Trophoblast cell (in vitro differentiated cells and primary cell): ENCODE measurements at regions not wholly inside any gene's neighbourhood (a gene's known extent, or its start where the extent isn't known, plus 50 kb on each side); places are given as distances from the start of the nearest gene placed in this dataset.

Experiments
- DNase-seq, 2 donors: peaks; one replicate each; pipeline ENCODE4 v3.0.0-alpha.2; 2016
- H2AFZ ChIP-seq: 2 replicates; pipeline ENCODE4 v1.6.1; 2013; ENCODE audit warnings: low read length, moderate library complexity, mild to moderate bottlenecking; ENCODE audit not compliant: insufficient read depth, poor library complexity
- H2AK5ac ChIP-seq: 2 replicates; pipeline ENCODE4 v1.6.1; 2013; ENCODE audit warnings: mild to moderate bottlenecking, low read length
- H2BK120ac ChIP-seq: 2 replicates; pipeline ENCODE4 v1.6.1; 2013; ENCODE audit warnings: low read length, mild to moderate bottlenecking, moderate library complexity; ENCODE audit not compliant: insufficient read depth, poor library complexity
- H2BK12ac ChIP-seq: 2 replicates; pipeline ENCODE4 v1.6.1; 2013; ENCODE audit warnings: mild to moderate bottlenecking, low read length, moderate library complexity
- H2BK5ac ChIP-seq: 2 replicates; pipeline ENCODE4 v1.6.1; 2013; ENCODE audit warnings: low read length, low read depth, moderate library complexity, mild to moderate bottlenecking; ENCODE audit not compliant: poor library complexity
- H3K14ac ChIP-seq: 2 replicates; pipeline ENCODE4 v1.6.1; 2013; ENCODE audit warnings: mild to moderate bottlenecking, low read length
- H3K18ac ChIP-seq: 2 replicates; pipeline ENCODE4 v1.6.1; 2013; ENCODE audit warnings: mild to moderate bottlenecking, low read length
- H3K23ac ChIP-seq: 2 replicates; pipeline ENCODE4 v1.6.1; 2013; ENCODE audit warnings: low read length
- H3K27ac ChIP-seq: 2 replicates; pipeline ENCODE4 v1.5.1; 2013; ENCODE audit warnings: low read depth, mild to moderate bottlenecking, inconsistent platforms, low read length, moderate library complexity
- H3K27me3 ChIP-seq: 2 replicates; pipeline ENCODE4 v1.6.1; 2013; ENCODE audit warnings: inconsistent platforms, mild to moderate bottlenecking, low read length, moderate library complexity; ENCODE audit not compliant: insufficient read depth
- H3K36me3 ChIP-seq, 2 experiments: 1 replicate in 1 of 2; 2 replicates in 1 of 2; pipeline ENCODE4 v1.6.1; 2013; ENCODE audit warnings: low read length in 2 of 2, mild to moderate bottlenecking in 2 of 2, moderate library complexity in 1 of 2; ENCODE audit not compliant: insufficient read depth in 2 of 2, control insufficient read depth in 1 of 2
- H3K4ac ChIP-seq: 2 replicates; pipeline ENCODE4 v1.6.1; 2013; ENCODE audit warnings: low read depth, mild to moderate bottlenecking, low read length, moderate library complexity
- H3K4me1 ChIP-seq, 2 experiments: 1 replicate in 1 of 2; 2 replicates in 1 of 2; pipeline ENCODE4 v1.6.1; 2013; ENCODE audit warnings: low read length in 2 of 2, mild to moderate bottlenecking in 2 of 2, moderate library complexity in 1 of 2; ENCODE audit not compliant: insufficient read depth in 2 of 2, control insufficient read depth in 1 of 2
- H3K4me2 ChIP-seq: 2 replicates; pipeline ENCODE4 v1.6.1; 2013; ENCODE audit warnings: inconsistent platforms, mild to moderate bottlenecking, low read length, moderate library complexity
- H3K4me3 ChIP-seq: 2 replicates; pipeline ENCODE4 v1.5.1; 2013; ENCODE audit warnings: mild to moderate bottlenecking, low read depth, low read length, inconsistent platforms
- H3K79me1 ChIP-seq: one replicate; pipeline ENCODE4 v1.6.1; 2013; ENCODE audit warnings: low read length
- H3K79me2 ChIP-seq: 2 replicates; pipeline ENCODE4 v1.6.1; 2013; ENCODE audit warnings: low read length, mild to moderate bottlenecking; ENCODE audit not compliant: control insufficient read depth, insufficient read depth, poor library complexity
- H3K9ac ChIP-seq: 2 replicates; pipeline ENCODE4 v1.6.1; 2013; ENCODE audit warnings: mild to moderate bottlenecking, low read length
- H3K9me3 ChIP-seq: 2 replicates; pipeline ENCODE4 v1.6.1; 2013; ENCODE audit warnings: low read depth, mild to moderate bottlenecking, control low read depth, inconsistent platforms, low read length; ENCODE audit not compliant: insufficient read depth
- H4K12ac ChIP-seq: 2 replicates; pipeline ENCODE4 v1.6.1; 2013; ENCODE audit warnings: low read depth, mild to moderate bottlenecking, low read length, moderate library complexity
- H4K8ac ChIP-seq: 2 replicates; pipeline ENCODE4 v1.6.1; 2013; ENCODE audit warnings: low read depth, mild to moderate bottlenecking, low read length, moderate library complexity
- H4K91ac ChIP-seq: one replicate; pipeline ENCODE4 v1.6.1; 2013; ENCODE audit warnings: low read depth, mild to moderate bottlenecking, low read length, moderate library complexity
- WGBS: extraction: QIAGEN DNeasy Blood & Tissue Kit; methylation state at CpG from one replicate; pipeline ENCODE4 v1.1.7; 2013; ENCODE audit warnings: missing lambda C conversion rate; ENCODE audit not compliant: insufficient read length, insufficient coverage; ENCODE audit errors: extremely low coverage; 5-methylcytosine and 5-hydroxymethylcytosine counted together

DNA sequence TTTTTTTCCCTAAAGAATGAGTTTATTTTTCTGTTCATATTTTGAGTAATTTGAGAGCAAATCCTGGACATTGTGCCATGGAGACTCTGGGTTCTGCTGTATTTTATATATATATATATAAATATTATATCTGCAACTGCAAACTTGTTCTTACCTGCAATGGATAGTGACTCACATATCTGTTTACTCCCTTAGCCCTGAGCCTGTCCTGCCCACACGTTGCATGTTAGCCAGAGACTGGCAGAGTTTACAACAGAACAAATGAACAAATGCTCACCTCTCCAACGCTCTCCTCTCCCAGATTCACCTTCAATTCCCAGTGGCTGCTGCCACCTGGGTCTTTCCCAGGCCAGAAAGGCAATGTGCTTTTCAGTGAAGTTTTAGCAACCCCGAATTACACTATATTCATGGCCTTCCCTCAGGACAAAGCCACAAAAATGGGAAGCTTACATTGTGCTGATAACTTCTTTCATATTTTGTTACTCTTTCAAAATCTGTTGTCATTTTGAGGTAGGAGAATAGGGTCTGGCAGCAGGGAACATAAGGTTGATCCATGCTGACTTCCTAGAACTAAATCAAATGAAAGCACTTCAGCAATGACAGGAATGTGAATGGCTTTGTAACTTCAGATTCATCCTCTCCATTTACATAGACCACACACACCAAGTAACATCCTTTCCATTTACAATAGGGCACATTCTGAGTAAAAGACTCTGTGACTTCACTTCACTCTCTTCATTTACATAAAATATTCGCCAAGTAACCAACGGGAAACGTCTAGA lies 105.4 kb upstream of the FAM110C start:
- Histone ChIP-seq H3K27ac (peak overlapping the region; percentile 53), H3K27me3 (no peaks in the 10 kb centered on the region), H3K9ac (no peak overlapping the region), H2BK120ac (peak overlapping the region; percentile 46), H3K23ac (no peak overlapping the region), H3K18ac (no peak overlapping the region), H4K8ac (peak overlapping the region; percentile 26), H3K79me2 (no peaks in the 10 kb centered on the region), H2BK12ac (peak overlapping the region; percentile 82), H3K4me2 (peak overlapping the region; percentile 31), H2BK5ac (no peak overlapping the region), H3K36me3 (no peaks in the 10 kb centered on the region), H4K91ac (no peak overlapping the region), H3K4ac (no peak overlapping the region), H4K12ac (no peak overlapping the region), H3K4me3 (no peak overlapping the region), H3K14ac (no peak overlapping the region), H3K4me1 (peaks cover 2 to 8% of the 10 kb centered on the region in 2 experiments), H3K79me1 (peaks cover 2% of the 10 kb centered on the region), H3K9me3 (peaks cover 1% of the 10 kb centered on the region), H2AK5ac (no peak overlapping the region), H2AFZ (no peak overlapping the region)
- no CpG with 5 or more reads among the region's 6 CpGs for WGBS
- DNase-seq = no peak

DNA sequence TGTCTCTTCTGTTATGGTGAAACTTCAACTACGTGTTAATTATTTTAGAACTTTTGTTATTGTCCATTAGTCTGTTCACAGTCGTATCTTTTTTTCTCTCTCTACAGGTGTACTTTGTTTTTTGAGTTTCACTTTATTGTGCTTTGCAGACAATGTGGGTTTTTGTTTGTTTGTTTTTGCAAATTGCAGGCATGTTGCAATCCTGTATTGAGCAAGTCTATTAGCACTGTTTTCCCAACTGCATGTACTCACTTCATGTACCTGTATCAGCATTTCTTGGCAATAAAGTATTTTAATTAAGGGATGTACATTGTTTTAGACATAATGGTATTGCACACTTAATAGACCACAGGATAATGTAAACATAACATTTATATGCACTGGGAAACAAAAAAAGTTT lies 99.1 kb upstream of the FAM110C start:
- Histone ChIP-seq H2BK12ac (no peak overlapping the region), H3K9ac (no peak overlapping the region), H3K9me3 (no peaks in the 10 kb centered on the region), H3K36me3 (no peaks in the 10 kb centered on the region), H2AK5ac (no peak overlapping the region), H3K18ac (no peak overlapping the region), H2BK5ac (no peak overlapping the region), H3K27ac (no peak overlapping the region), H3K4me1 (peaks cover 0 to 3% of the 10 kb centered on the region in 2 experiments), H3K4me3 (no peak overlapping the region), H4K8ac (no peak overlapping the region), H3K27me3 (no peaks in the 10 kb centered on the region), H3K4ac (no peak overlapping the region), H4K91ac (no peak overlapping the region), H3K79me1 (no peaks in the 10 kb centered on the region), H3K14ac (no peak overlapping the region), H3K23ac (no peak overlapping the region), H4K12ac (no peak overlapping the region), H3K4me2 (no peak overlapping the region), H3K79me2 (no peaks in the 10 kb centered on the region), H2AFZ (no peak overlapping the region), H2BK120ac (no peak overlapping the region)
- no CpG with 5 or more reads among the region's 2 CpGs for WGBS
- DNase-seq = peak in 1 of 2 donors; percentile 5

DNA sequence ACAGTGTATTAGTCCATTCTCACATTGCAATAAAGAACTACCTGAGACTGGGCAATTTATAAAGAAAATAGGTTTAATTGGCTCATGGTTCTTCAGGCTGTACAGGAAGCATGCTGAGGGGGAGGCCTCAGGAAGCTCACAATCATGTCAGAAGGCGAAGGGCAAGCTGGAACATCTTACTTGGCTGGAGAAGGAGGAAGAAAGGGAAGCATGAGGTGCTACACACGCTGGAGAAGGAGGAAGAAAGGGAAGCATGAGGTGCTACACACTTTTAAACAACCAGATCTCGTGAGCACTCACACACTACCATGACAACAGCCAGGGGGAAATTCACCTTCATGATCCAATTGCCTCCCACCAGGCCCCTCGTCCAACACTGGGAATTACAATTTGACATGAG lies 95.3 kb upstream of the FAM110C start:
- Histone ChIP-seq H4K8ac (no peak overlapping the region), H3K27me3 (no peaks in the 10 kb centered on the region), H3K4me2 (no peak overlapping the region), H3K4ac (no peak overlapping the region), H4K91ac (no peak overlapping the region), H3K79me2 (no peaks in the 10 kb centered on the region), H3K27ac (no peak overlapping the region), H4K12ac (no peak overlapping the region), H2AFZ (no peak overlapping the region), H2BK120ac (no peak overlapping the region), H3K79me1 (no peaks in the 10 kb centered on the region), H3K18ac (no peak overlapping the region), H3K9ac (no peak overlapping the region), H3K14ac (no peak overlapping the region), H3K4me3 (no peak overlapping the region), H3K4me1 (no peaks in the 10 kb centered on the region), H2BK12ac (no peak overlapping the region), H2AK5ac (no peak overlapping the region), H2BK5ac (no peak overlapping the region), H3K23ac (no peak overlapping the region), H3K9me3 (no peaks in the 10 kb centered on the region), H3K36me3 (no peaks in the 10 kb centered on the region)
- DNase-seq = no peak
- WGBS = no CpG with 5 or more reads among the region's 4 CpGs

DNA sequence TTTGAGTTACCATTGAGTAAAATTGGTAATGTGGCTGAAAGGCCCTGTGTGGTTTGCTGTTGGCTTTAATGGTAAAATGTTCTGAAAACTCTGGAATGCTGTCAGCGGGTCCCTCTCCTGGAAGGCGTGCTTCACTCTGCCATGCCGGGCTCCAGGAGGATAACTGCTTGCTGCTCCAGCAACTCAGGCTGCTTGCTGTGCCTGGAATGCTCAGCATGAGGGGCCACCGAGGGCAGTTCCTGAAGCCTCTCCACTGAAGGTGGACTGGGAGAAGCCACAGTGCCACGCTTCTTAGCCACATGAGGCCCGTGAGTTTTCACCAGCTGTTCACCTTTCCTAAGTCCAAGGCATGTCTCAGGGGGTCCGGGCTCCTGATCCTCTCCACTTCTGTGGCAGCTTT lies 90.4 kb upstream of the FAM110C start:
- no peak overlapping the region for H3K14ac ChIP-seq
- no peak overlapping the region for H2BK5ac ChIP-seq
- no peak overlapping the region for H2AFZ ChIP-seq
- no peak overlapping the region for H3K18ac ChIP-seq
- no peak for DNase-seq
- H4K91ac ChIP-seq = no peak overlapping the region
- no peaks in the 10 kb centered on the region for H3K79me1 ChIP-seq
- no peak overlapping the region for H3K23ac ChIP-seq
- H3K4me3 ChIP-seq = no peak overlapping the region
- no peak overlapping the region for H3K27ac ChIP-seq
- H2BK12ac ChIP-seq = no peak overlapping the region
- H4K8ac ChIP-seq = no peak overlapping the region
- H3K79me2 ChIP-seq = no peaks in the 10 kb centered on the region
- H3K27me3 ChIP-seq = no peaks in the 10 kb centered on the region
- no peak overlapping the region for H3K9ac ChIP-seq
- H3K9me3 ChIP-seq = no peaks in the 10 kb centered on the region
- no CpG with 5 or more reads among the region's 7 CpGs for WGBS
- no peaks in the 10 kb centered on the region for H3K36me3 ChIP-seq
- no peak overlapping the region for H3K4me2 ChIP-seq
- no peak overlapping the region for H3K4ac ChIP-seq
- H3K4me1 ChIP-seq = no peaks in the 10 kb centered on the region
- no peak overlapping the region for H2BK120ac ChIP-seq
- no peak overlapping the region for H4K12ac ChIP-seq
- no peak overlapping the region for H2AK5ac ChIP-seq
